Kidney epithelial cell (primary cell): ENCODE measurements at regions not wholly inside any gene's neighbourhood (a gene's known extent, or its start where the extent isn't known, plus 50 kb on each side); places are given as distances from the start of the nearest gene placed in this dataset.

Source experiments
- DNase-seq: peaks from one replicate; pipeline ENCODE4 v3.0.0-alpha.2; 2010; ENCODE audit warnings: low read depth
- H3K27me3 ChIP-seq: 2 replicates; pipeline ENCODE4 v1.6.0; 2011; ENCODE audit warnings: low read length; ENCODE audit not compliant: control insufficient read depth, insufficient read depth
- H3K36me3 ChIP-seq: 2 replicates; pipeline ENCODE4 v1.5.1; 2011; ENCODE audit warnings: low read length; ENCODE audit not compliant: control insufficient read depth, insufficient read depth
- H3K4me3 ChIP-seq: 2 replicates; pipeline ENCODE4 v1.5.1; 2011; ENCODE audit warnings: low read depth, mild to moderate bottlenecking, control low read depth, low read length
- TF ChIP-seq, protein P1 (sequence below): IDR thresholded peaks from 2 replicates; pipeline ENCODE4 v1.5.1; 2011; ENCODE audit warnings: mild to moderate bottlenecking, moderate library complexity, low read length, control low read depth, inconsistent platforms; ENCODE audit not compliant: insufficient read depth, poor library complexity, severe bottlenecking

DNA sequence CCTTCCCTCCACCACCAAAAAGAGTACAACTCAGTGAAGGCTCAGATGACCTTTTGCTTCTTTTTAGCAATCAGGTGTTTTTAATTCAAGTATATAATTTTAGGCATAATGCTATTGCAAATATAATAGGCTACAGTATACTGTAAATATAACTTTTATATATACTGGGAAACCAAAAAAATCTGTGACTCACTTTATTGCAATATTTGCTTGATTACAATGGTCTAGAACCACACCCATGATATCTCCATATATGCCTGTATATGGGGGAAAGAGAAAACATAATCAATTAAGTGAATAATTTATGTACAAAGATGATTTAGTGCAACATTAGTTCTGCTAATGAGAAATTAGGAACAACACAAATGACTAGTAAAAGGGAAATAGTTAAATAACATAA is 134.3 kb downstream of the TLE3 start:
- no peak for DNase-seq
- H3K4me3 ChIP-seq: no peak overlapping the region
- no peaks in the 10 kb centered on the region for H3K27me3 ChIP-seq
- TF ChIP-seq, protein P1, sequence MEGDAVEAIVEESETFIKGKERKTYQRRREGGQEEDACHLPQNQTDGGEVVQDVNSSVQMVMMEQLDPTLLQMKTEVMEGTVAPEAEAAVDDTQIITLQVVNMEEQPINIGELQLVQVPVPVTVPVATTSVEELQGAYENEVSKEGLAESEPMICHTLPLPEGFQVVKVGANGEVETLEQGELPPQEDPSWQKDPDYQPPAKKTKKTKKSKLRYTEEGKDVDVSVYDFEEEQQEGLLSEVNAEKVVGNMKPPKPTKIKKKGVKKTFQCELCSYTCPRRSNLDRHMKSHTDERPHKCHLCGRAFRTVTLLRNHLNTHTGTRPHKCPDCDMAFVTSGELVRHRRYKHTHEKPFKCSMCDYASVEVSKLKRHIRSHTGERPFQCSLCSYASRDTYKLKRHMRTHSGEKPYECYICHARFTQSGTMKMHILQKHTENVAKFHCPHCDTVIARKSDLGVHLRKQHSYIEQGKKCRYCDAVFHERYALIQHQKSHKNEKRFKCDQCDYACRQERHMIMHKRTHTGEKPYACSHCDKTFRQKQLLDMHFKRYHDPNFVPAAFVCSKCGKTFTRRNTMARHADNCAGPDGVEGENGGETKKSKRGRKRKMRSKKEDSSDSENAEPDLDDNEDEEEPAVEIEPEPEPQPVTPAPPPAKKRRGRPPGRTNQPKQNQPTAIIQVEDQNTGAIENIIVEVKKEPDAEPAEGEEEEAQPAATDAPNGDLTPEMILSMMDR: no peak
- no peaks in the 10 kb centered on the region for H3K36me3 ChIP-seq

DNA sequence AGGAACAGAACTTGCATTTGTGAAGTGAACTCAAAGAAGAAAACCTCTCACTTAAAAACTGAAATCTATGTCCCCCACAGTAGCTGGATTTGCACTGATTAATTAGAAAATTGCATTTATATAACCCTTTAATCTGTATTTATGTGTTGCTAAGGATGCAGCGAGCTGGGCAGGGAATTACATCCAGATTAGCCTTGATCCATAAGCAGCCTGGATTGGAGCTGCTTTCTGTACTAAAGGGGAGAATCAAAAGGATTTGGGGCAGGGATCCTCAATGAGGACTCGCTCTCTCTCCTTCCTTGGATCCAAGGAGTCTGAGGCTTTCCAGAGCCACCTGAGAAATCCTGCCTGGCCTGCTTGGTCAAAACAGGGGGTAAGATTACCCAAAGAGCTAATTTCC is 125.9 kb downstream of the TLE3 start:
- no peak for DNase-seq
- no peaks in the 10 kb centered on the region for H3K36me3 ChIP-seq
- TF ChIP-seq, protein P1: no peak
- no peak overlapping the region for H3K4me3 ChIP-seq
- H3K27me3 ChIP-seq: peaks cover 6% of the 10 kb centered on the region

DNA sequence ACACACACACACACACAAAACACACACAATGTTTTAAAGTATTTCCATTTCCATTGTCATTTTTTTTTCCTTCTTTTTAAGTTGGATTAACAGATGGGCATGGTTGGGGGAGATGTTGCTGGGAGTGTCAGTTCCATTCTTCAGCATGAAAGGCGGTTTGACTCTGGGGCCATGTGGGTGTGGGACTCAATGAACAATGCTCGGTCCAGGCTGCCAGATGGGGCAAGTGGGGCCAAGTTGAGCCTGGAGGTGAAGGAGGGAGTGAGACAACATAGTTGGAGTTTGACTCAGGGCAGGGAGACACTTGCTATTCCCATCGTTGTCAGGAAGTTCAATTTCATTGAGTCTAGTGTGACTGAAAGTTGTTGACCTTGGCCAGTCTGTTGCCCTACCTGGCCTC is 125.3 kb downstream of the TLE3 start:
- no peak overlapping the region for H3K4me3 ChIP-seq
- DNase-seq: no peak
- H3K27me3 ChIP-seq: peaks cover 6% of the 10 kb centered on the region
- TF ChIP-seq, protein P1: no peak
- no peaks in the 10 kb centered on the region for H3K36me3 ChIP-seq

DNA sequence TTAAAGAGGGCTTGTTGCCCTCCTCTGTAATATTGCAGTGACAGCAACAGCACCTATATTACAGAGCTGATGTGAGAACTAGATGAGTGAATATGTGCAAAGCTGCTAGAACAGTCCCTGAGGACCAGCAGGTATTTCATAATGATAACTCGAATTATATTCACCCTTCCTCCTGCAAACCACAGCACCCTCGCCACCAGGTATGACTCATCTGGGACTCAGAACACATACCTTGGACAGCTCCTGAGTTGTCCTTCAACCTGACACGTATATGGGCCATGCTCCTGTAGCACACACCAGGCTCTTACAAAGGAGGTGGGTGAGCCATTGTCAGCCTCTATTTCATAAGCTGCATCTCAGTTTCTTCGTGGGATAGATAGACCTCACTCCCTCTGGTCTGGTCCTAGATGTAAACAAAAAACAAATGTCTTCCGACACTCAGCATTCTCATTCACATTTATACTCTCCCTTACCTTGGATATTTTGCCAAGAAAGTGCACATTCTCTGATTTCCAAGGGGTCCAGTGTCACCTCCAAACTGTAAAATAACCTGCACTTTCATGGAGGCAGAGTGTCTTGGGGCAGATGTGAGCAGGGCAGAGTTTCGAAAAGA is 124.5 kb downstream of the TLE3 start:
- peak; percentile 18 for DNase-seq
- TF ChIP-seq, protein P1: no peak
- peaks cover 6% of the 10 kb centered on the region for H3K27me3 ChIP-seq
- H3K4me3 ChIP-seq: no peak overlapping the region
- no peaks in the 10 kb centered on the region for H3K36me3 ChIP-seq

DNA sequence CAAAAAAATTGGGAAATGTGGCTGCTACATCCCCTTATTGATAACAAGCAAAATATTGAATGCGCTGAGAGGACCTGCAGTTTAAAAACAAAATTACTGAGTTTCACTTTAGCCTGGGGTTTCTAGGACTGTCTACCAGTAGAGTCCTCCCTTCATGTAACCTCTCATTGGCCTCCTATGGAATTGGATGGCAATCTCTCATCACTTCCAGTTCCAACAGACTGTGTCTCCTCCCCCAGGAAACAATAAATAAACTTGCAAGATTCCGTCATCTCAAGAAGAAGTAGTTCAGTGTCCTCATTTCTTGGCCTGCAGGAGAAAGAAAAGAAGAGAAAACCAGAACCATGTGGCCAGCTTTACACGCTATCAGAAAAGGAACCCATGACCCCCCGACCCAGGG is 123.8 kb downstream of the TLE3 start:
- DNase-seq: no peak
- TF ChIP-seq, protein P1: no peak
- H3K36me3 ChIP-seq: no peaks in the 10 kb centered on the region
- no peak overlapping the region for H3K4me3 ChIP-seq
- H3K27me3 ChIP-seq: peaks cover 6% of the 10 kb centered on the region

DNA sequence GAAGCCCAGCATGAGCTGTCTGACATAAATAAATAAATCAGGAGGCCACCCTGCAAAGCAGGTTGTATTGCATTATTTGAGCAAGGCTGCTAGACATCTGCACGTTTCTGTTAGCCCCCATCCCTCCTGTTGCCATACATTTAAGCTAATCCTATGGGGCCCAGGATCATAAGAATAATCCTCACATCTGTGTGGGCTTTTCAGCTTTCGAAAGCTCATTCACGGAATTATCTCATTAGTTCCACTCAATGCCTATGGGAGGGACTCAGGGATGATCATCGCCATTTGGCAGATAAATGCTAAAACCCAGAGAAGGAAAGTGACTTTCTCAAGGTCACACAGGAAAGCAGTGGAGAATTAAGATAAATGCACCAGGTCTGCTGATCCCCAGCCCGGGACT is 123.4 kb downstream of the TLE3 start:
- H3K27me3 ChIP-seq: peaks cover 6% of the 10 kb centered on the region
- DNase-seq: no peak

More for the DNA sequence above, 123.4 kb downstream of the TLE3 start:
- TF ChIP-seq, protein P1: no peak
- Histone ChIP-seq H3K36me3 (no peaks in the 10 kb centered on the region), H3K4me3 (no peak overlapping the region)
